DND-41 (cell line): ENCODE measurements at regions not wholly inside any gene's neighbourhood (a gene's known extent, or its start where the extent isn't known, plus 50 kb on each side); places are given as distances from the start of the nearest gene placed in this dataset.

ENCODE experiments used
- ATAC-seq: fragments of 200-7000 bp; cut with Tn5 transposase; 3 replicates; pipeline ENCODE4 v1.9.1; 2021; ENCODE audit warnings: low read depth; ENCODE audit not compliant: insufficient read depth
- DNase-seq: peaks from one replicate; pipeline ENCODE4 v3.0.0-alpha.2; 2020
- H2AFZ ChIP-seq: 2 replicates; pipeline ENCODE4 v1.6.0; 2012; ENCODE audit warnings: low read depth, low read length
- H3K27ac ChIP-seq: 2 replicates; pipeline ENCODE4 v1.5.1; 2012; ENCODE audit warnings: low read length, inconsistent platforms
- H3K27me3 ChIP-seq: fragments of 200-600 bp; sonication (generic); 2 replicates; pipeline ENCODE4 v1.6.0; 2012; ENCODE audit warnings: low read length, mild to moderate bottlenecking, inconsistent platforms; ENCODE audit not compliant: insufficient read depth, poor library complexity
- H3K36me3 ChIP-seq: 2 replicates; pipeline ENCODE4 v1.5.1; 2012; ENCODE audit warnings: low read length, inconsistent platforms; ENCODE audit not compliant: insufficient read depth
- H3K4me1 ChIP-seq: 2 replicates; pipeline ENCODE4 v1.5.1; 2012; ENCODE audit warnings: mild to moderate bottlenecking, low read length; ENCODE audit not compliant: insufficient read depth
- H3K4me2 ChIP-seq: 2 replicates; pipeline ENCODE4 v1.6.0; 2012; ENCODE audit warnings: mild to moderate bottlenecking, moderate library complexity, low read length, inconsistent platforms; ENCODE audit not compliant: insufficient read depth
- H3K4me3 ChIP-seq, 2 experiments: fragments of 200-600 bp in 1 of 2; shearing (Covaris generic) in 1 of 2; 2 replicates each; pipeline ENCODE4 v1.5.1; 2012 to 2016; ENCODE audit warnings: inconsistent platforms in 2 of 2, low read length in 2 of 2, mild to moderate bottlenecking in 2 of 2, low read depth in 1 of 2, moderate library complexity in 1 of 2
- H3K79me2 ChIP-seq: 2 replicates; pipeline ENCODE4 v1.6.0; 2012; ENCODE audit warnings: low read length, inconsistent platforms; ENCODE audit not compliant: insufficient read depth
- H3K9ac ChIP-seq: 2 replicates; pipeline ENCODE4 v1.6.0; 2012; ENCODE audit warnings: low read depth, mild to moderate bottlenecking, inconsistent platforms, low read length, moderate library complexity
- H3K9me3 ChIP-seq: 2 replicates; pipeline ENCODE4 v1.5.1; 2012; ENCODE audit warnings: low read length, moderate library complexity, mild to moderate bottlenecking, inconsistent platforms; ENCODE audit not compliant: insufficient read depth, severe bottlenecking
- H4K20me1 ChIP-seq: 2 replicates; pipeline ENCODE4 v1.6.0; 2012; ENCODE audit warnings: low read length; ENCODE audit not compliant: insufficient read depth
- EZH2 ChIP-seq: IDR thresholded peaks from 3 replicates; pipeline ENCODE4 v1.6.1; 2012; ENCODE audit warnings: borderline replicate concordance, low read depth, mild to moderate bottlenecking, moderate library complexity, low read length, inconsistent platforms; ENCODE audit not compliant: severe bottlenecking
- TF ChIP-seq, protein P1 (sequence below): IDR thresholded peaks from 2 replicates; pipeline ENCODE4 v1.5.1; 2012; ENCODE audit warnings: borderline replicate concordance, low read length, moderate library complexity, mild to moderate bottlenecking; ENCODE audit not compliant: poor library complexity, severe bottlenecking; ENCODE audit errors: extremely low read depth

DNA sequence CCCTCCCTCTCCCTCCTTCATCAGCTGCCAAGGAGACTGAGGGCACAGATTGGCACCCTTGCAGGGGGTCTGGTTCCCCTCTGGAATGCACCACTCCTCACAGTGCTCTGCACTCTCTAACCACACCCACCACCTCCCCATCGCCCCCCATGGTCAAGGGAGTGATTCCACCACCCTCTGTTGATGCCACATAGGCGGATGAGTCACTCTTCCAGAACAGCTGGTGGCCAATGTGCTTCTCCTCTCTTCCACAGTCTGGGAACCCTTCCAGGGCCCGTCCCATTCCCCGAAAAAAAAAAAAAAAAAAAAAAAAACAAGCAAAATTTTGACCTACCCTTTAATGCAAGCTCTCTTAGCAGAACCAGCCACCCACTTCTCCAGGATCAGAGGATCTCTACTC, 341.3 kb upstream of the KLF3 start:
- H3K36me3 ChIP-seq, result no peaks in the 10 kb centered on the region
- no peaks in the 10 kb centered on the region for H3K9me3 ChIP-seq
- peaks cover 19% of the 10 kb centered on the region for H3K4me1 ChIP-seq
- ATAC-seq (no peak), DNase-seq (no peak)
- TF ChIP-seq EZH2, result no peak
- TF ChIP-seq, protein P1, sequence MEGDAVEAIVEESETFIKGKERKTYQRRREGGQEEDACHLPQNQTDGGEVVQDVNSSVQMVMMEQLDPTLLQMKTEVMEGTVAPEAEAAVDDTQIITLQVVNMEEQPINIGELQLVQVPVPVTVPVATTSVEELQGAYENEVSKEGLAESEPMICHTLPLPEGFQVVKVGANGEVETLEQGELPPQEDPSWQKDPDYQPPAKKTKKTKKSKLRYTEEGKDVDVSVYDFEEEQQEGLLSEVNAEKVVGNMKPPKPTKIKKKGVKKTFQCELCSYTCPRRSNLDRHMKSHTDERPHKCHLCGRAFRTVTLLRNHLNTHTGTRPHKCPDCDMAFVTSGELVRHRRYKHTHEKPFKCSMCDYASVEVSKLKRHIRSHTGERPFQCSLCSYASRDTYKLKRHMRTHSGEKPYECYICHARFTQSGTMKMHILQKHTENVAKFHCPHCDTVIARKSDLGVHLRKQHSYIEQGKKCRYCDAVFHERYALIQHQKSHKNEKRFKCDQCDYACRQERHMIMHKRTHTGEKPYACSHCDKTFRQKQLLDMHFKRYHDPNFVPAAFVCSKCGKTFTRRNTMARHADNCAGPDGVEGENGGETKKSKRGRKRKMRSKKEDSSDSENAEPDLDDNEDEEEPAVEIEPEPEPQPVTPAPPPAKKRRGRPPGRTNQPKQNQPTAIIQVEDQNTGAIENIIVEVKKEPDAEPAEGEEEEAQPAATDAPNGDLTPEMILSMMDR, result no peak
- no peak overlapping the region for H3K4me2 ChIP-seq
- H3K27ac ChIP-seq, result no peak overlapping the region
- H3K79me2 ChIP-seq, result no peaks in the 10 kb centered on the region
- H3K9ac ChIP-seq, result no peak overlapping the region
- H3K4me3 ChIP-seq, result no peak overlapping the region
- no peaks in the 10 kb centered on the region for H3K27me3 ChIP-seq
- no peak overlapping the region for H2AFZ ChIP-seq
- no peaks in the 10 kb centered on the region for H4K20me1 ChIP-seq

DNA sequence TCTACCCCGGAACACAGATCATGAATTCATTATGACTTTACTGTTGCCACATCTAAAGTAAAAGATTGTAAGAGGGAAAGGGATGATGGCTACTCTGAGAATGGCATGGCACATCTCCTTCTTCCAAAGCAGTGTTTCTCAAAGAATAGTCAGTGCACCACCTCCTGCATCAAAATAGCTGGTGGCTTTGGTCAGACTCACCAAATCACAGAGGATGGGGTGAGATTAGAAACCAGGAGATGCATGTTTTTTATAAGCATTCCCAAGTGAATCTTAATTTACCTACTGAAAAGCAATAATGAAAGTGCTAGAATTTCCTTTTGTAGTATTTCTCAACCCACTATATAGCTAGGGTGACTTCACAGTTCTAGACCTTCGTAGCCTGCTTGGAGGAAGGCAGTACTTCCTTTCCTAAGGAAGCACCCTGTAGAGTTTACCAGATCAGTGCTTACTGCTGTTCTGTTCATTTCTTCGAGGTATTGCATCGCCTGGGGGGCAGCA, 340.8 kb upstream of the KLF3 start:
- peaks cover 19% of the 10 kb centered on the region for H3K4me1 ChIP-seq
- H3K9me3 ChIP-seq, result no peaks in the 10 kb centered on the region
- H4K20me1 ChIP-seq, result no peaks in the 10 kb centered on the region
- no peak for TF ChIP-seq EZH2
- TF ChIP-seq, protein P1, result no peak
- no peaks in the 10 kb centered on the region for H3K36me3 ChIP-seq
- DNase-seq (no peak), ATAC-seq (no peak)
- H3K27me3 ChIP-seq, result no peaks in the 10 kb centered on the region
- H3K79me2 ChIP-seq, result no peaks in the 10 kb centered on the region
- no peak overlapping the region for H3K27ac ChIP-seq
- no peak overlapping the region for H2AFZ ChIP-seq
- no peak overlapping the region for H3K4me2 ChIP-seq
- no peak overlapping the region for H3K9ac ChIP-seq
- no peak overlapping the region for H3K4me3 ChIP-seq

DNA sequence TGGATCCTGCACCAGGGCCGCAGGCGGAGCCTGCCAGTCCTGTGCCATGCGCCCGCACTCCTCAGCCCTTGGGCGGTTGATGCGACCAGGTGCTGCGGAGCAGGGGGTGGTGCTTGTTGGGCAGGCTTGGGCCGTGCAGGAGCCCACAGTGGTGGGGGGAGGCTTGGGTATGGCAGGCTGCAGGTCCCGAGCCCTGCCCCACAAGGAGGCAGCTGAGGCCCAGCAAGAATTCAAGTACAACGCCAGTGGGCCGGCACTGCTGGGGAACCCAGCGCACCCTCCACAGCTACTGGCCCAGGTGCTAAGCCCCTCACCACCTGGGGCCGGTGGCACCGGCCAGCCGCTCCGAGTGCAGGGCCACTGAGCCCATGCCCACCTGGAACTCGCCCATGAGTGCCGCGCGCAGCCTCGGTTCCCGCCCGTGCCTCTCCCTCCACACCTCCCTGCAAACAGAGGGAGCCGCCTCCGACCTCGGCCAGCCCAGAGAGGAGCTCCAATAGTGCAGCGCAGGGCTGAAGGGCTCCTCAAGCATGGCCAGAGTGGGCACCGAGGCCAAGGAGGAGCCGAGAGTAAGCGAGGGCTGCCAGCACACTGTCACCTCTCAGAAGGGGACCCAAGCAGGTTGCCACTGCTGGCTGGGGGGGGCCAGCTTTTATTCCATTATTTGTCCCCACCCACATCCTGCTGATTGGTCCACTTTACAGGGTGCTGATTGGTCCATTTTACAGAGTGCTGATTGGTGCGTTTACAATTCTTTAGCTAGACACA, 339.0 kb upstream of the KLF3 start:
- Histone ChIP-seq H2AFZ (no peak overlapping the region), H3K9ac (no peak overlapping the region), H3K79me2 (no peaks in the 10 kb centered on the region), H3K27ac (no peak overlapping the region), H3K4me3 (no peak overlapping the region), H3K27me3 (no peaks in the 10 kb centered on the region), H4K20me1 (no peaks in the 10 kb centered on the region), H3K4me1 (peaks cover 5% of the 10 kb centered on the region; the same call in 1 of the 2 replicates), H3K4me2 (no peak overlapping the region), H3K36me3 (no peaks in the 10 kb centered on the region), H3K9me3 (no peaks in the 10 kb centered on the region)
- ATAC-seq (no peak), DNase-seq (no peak)
- TF ChIP-seq, protein P1, result no peak
- no peak for TF ChIP-seq EZH2

DNA sequence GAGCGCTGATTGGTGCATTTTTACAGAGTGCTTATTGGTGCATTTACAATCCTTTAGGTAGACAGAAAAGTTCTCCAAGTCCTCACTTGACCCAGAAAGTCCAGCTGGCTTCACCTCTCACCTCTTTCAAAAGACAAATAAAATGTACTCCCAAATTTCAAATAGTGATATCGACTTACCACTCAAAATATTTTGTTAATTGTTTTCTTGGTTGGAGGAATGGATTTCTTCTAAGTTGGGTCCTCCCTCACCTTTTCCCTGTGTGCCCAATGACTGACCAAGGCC, 338.4 kb upstream of the KLF3 start:
- no peak overlapping the region for H3K27ac ChIP-seq
- DNase-seq, result no peak

More for the DNA sequence above, 338.4 kb upstream of the KLF3 start:
- H4K20me1 ChIP-seq, result no peaks in the 10 kb centered on the region
- no peak overlapping the region for H3K9ac ChIP-seq
- no peak for ATAC-seq
- H3K79me2 ChIP-seq, result no peaks in the 10 kb centered on the region
- no peaks in the 10 kb centered on the region for H3K36me3 ChIP-seq
- no peak overlapping the region for H3K4me2 ChIP-seq
- H3K4me3 ChIP-seq, result no peak overlapping the region
- H2AFZ ChIP-seq, result no peak overlapping the region
- no peaks in the 10 kb centered on the region for H3K27me3 ChIP-seq
- H3K9me3 ChIP-seq, result no peaks in the 10 kb centered on the region
- TF ChIP-seq, protein P1, result no peak
- TF ChIP-seq EZH2, result no peak
- H3K4me1 ChIP-seq, result no peaks in the 10 kb centered on the region
